Upper lobe of right lung (tissue), 1 donor: ENCODE measurements at regions not wholly inside any gene's neighbourhood (a gene's known extent, or its start where the extent isn't known, plus 50 kb on each side); places are given as distances from the start of the nearest gene placed in this dataset.

ENCODE experiments used
- ATAC-seq: fragments of 200-7000 bp; cut with Tn5 transposase; one replicate; pipeline ENCODE4 v1.9.1; 2020; ENCODE audit warnings: mild to moderate bottlenecking, moderate library complexity
- DNase-seq: peaks from one replicate; pipeline ENCODE4 v3.0.0-alpha.2; 2020
- H3K27ac ChIP-seq: fragments of 200-600 bp; one replicate; pipeline ENCODE4 v1.8.0; 2022
- H3K27me3 ChIP-seq: fragments of 200-600 bp; one replicate; pipeline ENCODE4 v1.8.0; 2022; ENCODE audit warnings: mild to moderate bottlenecking
- H3K36me3 ChIP-seq: fragments of 200-600 bp; one replicate; pipeline ENCODE4 v1.8.0; 2022
- H3K4me1 ChIP-seq: fragments of 200-600 bp; one replicate; pipeline ENCODE4 v1.8.0; 2022
- H3K4me3 ChIP-seq: fragments of 200-600 bp; one replicate; pipeline ENCODE4 v1.8.0; 2022; ENCODE audit warnings: mild to moderate bottlenecking
- H3K9me3 ChIP-seq: fragments of 200-600 bp; one replicate; pipeline ENCODE4 v1.8.0; 2022
- intact Hi-C: fragments of 100-400 bp; cut with DNase I; formaldehyde crosslinking; loops from one replicate; pipeline ENCODE4 v1.11.0; 2022
- TF ChIP-seq, protein P1 (sequence below): fragments of 200-600 bp; IDR thresholded peaks from one replicate; pipeline ENCODE4 v1.8.0; 2022; ENCODE audit warnings: antibody characterized with exemption
- donor health status: DM: no; HTN: yes; CAD: no; lungs with severe emphysema.

DNA sequence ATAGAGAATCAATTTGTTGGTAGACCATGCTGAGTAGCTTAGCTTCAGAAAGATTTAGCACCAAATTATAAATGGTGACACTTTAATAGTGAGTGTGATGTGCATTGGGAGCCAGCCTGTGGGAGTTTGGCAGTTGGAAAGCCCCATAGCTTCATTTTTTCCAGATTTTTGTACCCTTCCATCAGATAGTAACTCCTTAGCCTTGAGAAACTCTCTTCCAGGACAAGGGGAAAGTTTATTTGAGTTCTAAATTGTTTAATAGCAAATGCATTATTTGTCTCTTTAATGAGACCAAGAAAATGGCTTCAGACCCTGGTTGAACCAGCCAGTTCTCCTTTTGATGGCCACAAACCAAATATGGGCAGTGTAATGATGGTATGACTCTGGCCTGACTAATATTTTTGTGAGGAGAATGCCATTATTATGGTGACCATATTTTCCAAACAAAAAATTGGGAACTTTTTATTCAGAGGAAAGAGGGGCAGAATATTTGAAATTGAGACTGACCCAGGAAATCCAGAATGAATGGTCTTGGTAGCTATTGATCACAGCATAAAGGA, 49.8 kb downstream of the PLCE1 start:
- Histone ChIP-seq H3K4me1 (no peaks in the 10 kb centered on the region), H3K9me3 (no peaks in the 10 kb centered on the region), H3K27me3 (no peaks in the 10 kb centered on the region), H3K27ac (no peak overlapping the region), H3K4me3 (no peak overlapping the region), H3K36me3 (no peaks in the 10 kb centered on the region)
- DNase-seq (no peak), ATAC-seq (no peak)
- TF ChIP-seq, protein P1, sequence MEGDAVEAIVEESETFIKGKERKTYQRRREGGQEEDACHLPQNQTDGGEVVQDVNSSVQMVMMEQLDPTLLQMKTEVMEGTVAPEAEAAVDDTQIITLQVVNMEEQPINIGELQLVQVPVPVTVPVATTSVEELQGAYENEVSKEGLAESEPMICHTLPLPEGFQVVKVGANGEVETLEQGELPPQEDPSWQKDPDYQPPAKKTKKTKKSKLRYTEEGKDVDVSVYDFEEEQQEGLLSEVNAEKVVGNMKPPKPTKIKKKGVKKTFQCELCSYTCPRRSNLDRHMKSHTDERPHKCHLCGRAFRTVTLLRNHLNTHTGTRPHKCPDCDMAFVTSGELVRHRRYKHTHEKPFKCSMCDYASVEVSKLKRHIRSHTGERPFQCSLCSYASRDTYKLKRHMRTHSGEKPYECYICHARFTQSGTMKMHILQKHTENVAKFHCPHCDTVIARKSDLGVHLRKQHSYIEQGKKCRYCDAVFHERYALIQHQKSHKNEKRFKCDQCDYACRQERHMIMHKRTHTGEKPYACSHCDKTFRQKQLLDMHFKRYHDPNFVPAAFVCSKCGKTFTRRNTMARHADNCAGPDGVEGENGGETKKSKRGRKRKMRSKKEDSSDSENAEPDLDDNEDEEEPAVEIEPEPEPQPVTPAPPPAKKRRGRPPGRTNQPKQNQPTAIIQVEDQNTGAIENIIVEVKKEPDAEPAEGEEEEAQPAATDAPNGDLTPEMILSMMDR: no peak
- intact Hi-C loops: no loop called here

DNA sequence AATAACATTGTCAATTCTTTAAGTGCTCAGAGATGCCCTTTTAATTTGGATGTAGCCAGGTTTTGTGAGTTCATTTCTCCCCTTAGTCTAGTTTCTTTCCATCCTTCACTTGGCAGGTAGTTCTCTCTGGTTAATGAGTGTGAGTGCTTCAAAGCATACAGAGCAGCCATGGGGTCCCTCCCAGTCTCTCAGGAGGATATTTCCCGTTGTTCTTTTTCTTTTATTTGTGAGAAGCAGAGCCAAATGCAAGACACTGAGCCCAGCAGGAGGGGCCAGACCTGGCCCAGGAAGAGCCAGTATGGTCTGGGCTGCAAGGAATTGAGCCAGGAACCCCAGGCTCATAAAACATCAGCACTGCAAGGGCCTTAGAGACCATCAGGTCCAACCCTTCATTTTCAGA, 52.4 kb downstream of the PLCE1 start:
- ATAC-seq (no peak), DNase-seq (no peak)
- intact Hi-C loops: no loop called here
- Histone ChIP-seq H3K4me3 (no peak overlapping the region), H3K4me1 (no peaks in the 10 kb centered on the region), H3K27me3 (no peaks in the 10 kb centered on the region), H3K36me3 (no peaks in the 10 kb centered on the region), H3K9me3 (no peaks in the 10 kb centered on the region), H3K27ac (no peak overlapping the region)
- TF ChIP-seq, protein P1: no peak

DNA sequence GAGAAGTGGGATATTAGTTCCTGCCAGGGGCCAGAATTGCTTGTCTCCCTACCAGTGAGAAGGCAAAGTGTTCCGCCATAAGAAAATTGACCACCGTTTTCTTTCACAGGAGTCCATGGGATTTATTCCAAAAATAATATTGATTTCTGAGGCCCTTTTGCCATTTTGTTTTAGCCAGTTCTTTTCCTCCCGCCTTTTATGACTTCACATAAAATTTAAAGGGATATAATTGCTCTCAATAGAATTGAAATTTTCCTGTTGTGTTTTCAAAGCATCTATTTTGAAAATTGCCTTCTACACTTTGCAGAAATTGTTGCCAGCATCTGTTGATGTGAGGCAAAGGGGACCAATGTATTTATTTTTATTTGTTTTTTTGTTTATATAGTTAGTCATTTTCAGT, 53.6 kb downstream of the PLCE1 start:
- TF ChIP-seq, protein P1: no peak
- no peaks in the 10 kb centered on the region for H3K4me1 ChIP-seq
- intact Hi-C loops: no loop called here
- H3K9me3 ChIP-seq: no peaks in the 10 kb centered on the region
- H3K27me3 ChIP-seq: no peaks in the 10 kb centered on the region
- H3K4me3 ChIP-seq: no peak overlapping the region
- H3K36me3 ChIP-seq: no peaks in the 10 kb centered on the region
- no peak for DNase-seq
- ATAC-seq: no peak
- no peak overlapping the region for H3K27ac ChIP-seq

GRCh38 chr10:94049911-94050310, 56.2 kb downstream of the PLCE1 start:
- TF ChIP-seq, protein P1: no peak
- ATAC-seq (no peak), DNase-seq (no peak)
- no peaks in the 10 kb centered on the region for H3K27me3 ChIP-seq
- intact Hi-C loops: no loop called here
- no peaks in the 10 kb centered on the region for H3K9me3 ChIP-seq
- no peak overlapping the region for H3K27ac ChIP-seq
- no peaks in the 10 kb centered on the region for H3K4me1 ChIP-seq
- H3K4me3 ChIP-seq: no peak overlapping the region
- H3K36me3 ChIP-seq: no peaks in the 10 kb centered on the region

- no peaks in the 10 kb centered on the region for H3K36me3 ChIP-seq
- intact Hi-C loops: no loop called here
- ATAC-seq (no peak), DNase-seq (no peak)
- H3K4me3 ChIP-seq: no peak overlapping the region
- TF ChIP-seq, protein P1: no peak
- H3K9me3 ChIP-seq: no peaks in the 10 kb centered on the region
- no peaks in the 10 kb centered on the region for H3K27me3 ChIP-seq
- no peaks in the 10 kb centered on the region for H3K4me1 ChIP-seq
- H3K27ac ChIP-seq: no peak overlapping the region
Observed at GRCh38 chr10:94052281-94052680, 58.5 kb downstream of the PLCE1 start.
